Stimulated activated CD4-positive, alpha-beta T cell treated with anti-CD3 and anti-CD28 coated beads, Interleukin-4, amount 100 ng/mL, for 1 hour (primary cell): ENCODE measurements at regions not wholly inside any gene's neighbourhood (a gene's known extent, or its start where the extent isn't known, plus 50 kb on each side); places are given as distances from the start of the nearest gene placed in this dataset.

Experiments
- DNase-seq: peaks from one replicate; pipeline ENCODE4 v3.0.0-alpha.2; 2020

DNA sequence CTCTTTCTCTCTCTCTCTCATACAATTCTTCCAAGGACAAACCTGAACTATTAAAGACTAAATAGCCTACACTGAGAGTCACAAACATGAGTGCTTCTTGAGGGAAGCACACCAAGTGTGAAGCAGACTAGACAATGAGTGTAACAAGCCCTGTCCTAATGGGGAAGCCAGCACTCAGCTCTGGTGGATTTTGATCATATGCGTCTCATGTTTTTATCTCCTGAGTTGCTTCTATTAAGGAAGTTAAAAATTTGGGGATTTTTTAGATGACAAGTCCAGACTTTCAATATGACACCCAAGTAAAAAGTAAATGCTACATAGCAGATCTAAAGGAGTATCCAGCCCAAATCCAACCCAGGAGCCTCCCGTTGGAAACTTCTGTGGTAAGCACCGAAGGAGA, 437.8 kb downstream of the RFC3 start:
- no peak for DNase-seq

DNA sequence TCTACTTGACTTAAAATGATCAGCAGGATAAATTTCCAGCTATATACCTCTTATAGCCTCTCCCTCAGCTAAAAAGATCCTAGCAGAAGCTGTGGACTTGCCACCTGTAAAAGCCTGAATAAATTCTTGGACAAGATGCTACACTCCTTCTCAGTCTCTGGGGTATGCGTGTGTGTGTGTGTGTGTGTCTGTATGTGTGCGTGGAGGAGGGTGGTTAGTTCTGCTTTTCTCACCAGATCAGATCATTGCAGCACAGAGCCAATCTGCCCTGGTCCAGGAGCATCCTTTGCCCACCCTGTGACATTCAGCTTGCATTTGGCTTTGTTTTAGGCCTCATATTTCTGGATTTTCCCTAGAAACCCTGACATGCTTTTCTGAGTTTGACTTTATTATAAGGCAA, 438.3 kb downstream of the RFC3 start:
- DNase-seq = no peak

- DNase-seq = no peak
Measured at GRCh38 chr13:34257966-34258365, 440.0 kb downstream of the RFC3 start.

- no peak for DNase-seq
Measured at GRCh38 chr13:34258646-34259386, 440.9 kb downstream of the RFC3 start.

GRCh38 chr13:34263681-34264080, 445.7 kb downstream of the RFC3 start:
- DNase-seq = no peak

- DNase-seq = no peak
Measured at GRCh38 chr13:34265046-34265679, 447.2 kb downstream of the RFC3 start.

- DNase-seq = no peak
Measured at GRCh38 chr13:34276764-34277163, 458.8 kb downstream of the RFC3 start.

- DNase-seq = no peak
Measured at GRCh38 chr13:34277936-34278335, 460.0 kb downstream of the RFC3 start.

- no peak for DNase-seq
Measured at GRCh38 chr13:34278780-34279179, 460.8 kb downstream of the RFC3 start.

GRCh38 chr13:34290661-34291060, 472.7 kb downstream of the RFC3 start:
- DNase-seq = no peak

DNA sequence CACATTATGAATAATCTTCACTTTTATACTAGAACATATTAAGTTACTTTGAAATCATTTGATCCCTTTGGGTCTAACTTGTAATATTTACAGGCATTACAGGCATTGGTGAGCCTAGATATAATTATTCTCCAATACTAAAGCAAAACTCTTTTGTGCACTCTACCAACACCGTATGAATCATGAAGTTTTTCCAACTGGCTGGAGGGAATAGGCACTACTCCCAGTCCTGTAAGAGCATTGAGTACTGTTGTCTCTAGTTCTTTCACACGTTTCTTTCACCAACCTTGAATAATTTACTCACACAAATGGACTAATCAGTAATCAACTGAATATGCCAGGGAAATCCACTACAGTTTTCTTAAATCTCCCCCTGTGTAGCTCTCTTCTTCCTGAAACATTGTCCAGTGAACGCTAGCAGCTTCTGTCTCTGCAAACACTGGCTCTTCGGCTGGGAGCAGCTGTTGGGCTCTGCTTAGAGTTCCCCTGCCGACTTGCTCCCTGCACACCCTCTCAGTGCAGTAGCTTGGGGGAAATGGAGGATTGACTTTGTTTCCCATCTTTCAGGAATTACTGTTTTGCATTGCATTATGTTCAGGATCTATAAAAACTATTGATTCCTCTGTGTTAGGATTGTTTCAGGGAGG, 476.7 kb downstream of the RFC3 start:
- DNase-seq = no peak

- DNase-seq = no peak
Measured at GRCh38 chr13:34300559-34300958, 482.6 kb downstream of the RFC3 start.

DNA sequence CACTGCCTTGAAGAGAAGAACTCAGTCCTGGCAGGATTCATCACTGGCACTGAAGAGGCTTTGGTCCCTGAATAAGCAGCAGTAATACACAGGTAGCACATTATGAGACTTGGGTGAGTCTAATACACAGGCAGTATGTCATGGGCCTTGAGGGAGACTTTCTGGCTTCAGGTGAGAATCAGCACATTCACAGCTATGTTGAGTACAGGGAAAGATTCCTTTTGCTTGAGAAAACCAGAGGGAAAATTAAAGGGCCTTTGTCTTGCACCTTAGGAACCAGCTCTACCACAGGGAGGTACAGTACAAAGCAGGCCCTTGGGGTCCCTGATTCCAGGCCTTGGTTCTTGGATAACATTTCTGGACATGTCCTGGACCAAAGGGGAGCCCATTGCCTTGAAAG, 484.6 kb downstream of the RFC3 start:
- no peak for DNase-seq

GRCh38 chr13:34303346-34303745, 485.4 kb downstream of the RFC3 start:
- no peak for DNase-seq

GRCh38 chr13:34307607-34308006, 489.7 kb downstream of the RFC3 start:
- DNase-seq = no peak

DNA sequence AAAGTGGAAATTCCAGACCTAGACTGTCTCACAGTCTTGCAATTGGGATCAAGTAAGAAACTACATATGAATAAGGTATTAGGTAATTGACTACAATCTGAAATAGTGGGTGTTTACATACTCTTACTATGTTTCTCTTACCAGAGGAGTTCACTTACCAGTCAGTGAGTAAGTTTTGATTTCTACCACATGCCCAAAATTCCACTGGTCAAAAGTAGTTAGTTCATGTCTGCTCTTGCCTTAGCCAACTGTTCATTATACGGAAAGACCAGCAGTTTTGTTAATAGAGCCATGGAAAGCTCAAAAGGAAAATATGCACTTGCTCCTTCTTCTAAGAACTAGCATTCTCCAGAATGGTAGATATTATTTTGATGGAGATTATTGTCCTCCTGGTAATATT, 490.8 kb downstream of the RFC3 start:
- no peak for DNase-seq

DNA sequence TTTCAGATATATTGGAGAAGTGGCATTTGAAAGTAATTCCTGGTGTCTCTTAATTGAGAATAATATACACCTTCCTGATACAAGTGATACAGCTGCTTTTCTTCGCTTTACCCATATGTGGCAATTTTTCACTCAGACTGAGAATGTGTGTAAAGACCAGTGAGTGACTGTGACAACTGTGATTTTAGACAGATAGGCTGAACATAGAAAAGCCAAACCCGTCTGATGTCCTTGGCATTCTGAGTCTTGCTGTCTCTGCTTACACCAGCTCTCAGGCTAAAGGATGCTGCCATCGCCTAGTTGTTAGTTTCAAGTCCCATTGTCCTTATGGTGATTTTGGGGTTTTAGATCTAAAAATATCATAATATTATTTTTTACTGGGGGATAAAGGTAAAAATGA, 492.6 kb downstream of the RFC3 start:
- DNase-seq = no peak

DNA sequence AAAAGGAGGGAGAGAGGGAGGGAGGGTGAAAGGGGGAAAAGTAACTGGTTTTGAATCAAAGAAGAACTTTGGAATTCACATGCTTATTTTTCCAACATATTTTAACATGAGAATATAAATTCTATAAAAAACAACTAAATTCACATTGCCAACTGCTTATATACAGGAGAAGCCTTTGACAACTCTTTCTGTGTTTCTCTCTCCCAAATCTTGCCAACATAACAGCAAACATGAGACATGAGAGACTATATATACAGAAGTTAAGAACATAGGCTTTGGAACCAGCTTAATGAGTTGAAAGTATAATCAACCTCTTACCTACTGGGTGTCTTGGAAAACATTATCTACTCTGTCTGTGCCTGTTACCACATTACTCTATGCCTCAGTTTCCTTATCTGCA, 493.3 kb downstream of the RFC3 start:
- DNase-seq = no peak

- DNase-seq = no peak
Measured at GRCh38 chr13:34312578-34312977, 494.6 kb downstream of the RFC3 start.

GRCh38 chr13:34320084-34320483, 502.1 kb downstream of the RFC3 start:
- no peak for DNase-seq

DNA sequence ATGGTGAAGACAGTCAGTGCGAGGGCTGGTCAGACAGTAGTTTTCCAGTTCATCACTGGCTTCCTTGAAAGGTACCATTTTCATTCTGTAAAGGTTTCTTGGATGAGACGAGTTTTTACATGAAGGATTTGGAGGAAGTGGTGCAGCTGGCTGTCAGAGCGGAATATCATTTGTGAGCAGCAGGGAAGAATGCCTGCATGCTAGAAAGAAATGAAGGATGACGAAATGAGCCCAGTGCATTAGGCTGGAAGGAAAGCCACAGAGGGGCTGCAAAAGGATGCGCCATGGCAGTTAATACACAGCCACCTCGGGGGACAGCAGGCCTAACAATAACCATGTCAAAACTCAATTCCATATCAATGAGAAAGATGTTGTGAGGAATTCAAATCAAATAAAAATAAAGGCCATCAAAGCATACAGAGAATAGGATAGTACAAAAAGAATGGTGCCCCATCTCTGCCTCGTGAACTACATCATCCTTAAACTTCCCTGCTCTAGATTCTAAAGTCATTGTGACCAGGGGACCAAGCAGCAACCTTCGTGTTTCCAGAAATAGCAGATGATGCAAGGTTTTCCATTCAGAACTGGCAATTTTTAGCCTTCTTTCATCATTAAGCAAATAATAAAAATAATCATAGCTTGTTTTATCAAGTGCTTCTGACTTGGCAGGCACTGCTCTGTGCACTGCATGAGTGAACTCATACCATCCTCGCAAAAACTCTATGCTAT, 504.2 kb downstream of the RFC3 start:
- no peak for DNase-seq

GRCh38 chr13:34322743-34323074, 504.8 kb downstream of the RFC3 start:
- DNase-seq = no peak
